NOMO-1 treated with dmso at 0.1 percent for 144 hours (cell line): ENCODE measurements at regions not wholly inside any gene's neighbourhood (a gene's known extent, or its start where the extent isn't known, plus 50 kb on each side); places are given as distances from the start of the nearest gene placed in this dataset.

Experiments used
- DNase-seq: peaks from one replicate; lab custom pipeline; 2025; ENCODE audit not compliant: unreplicated experiment; lab: John Stamatoyannopoulos, UW

DNA sequence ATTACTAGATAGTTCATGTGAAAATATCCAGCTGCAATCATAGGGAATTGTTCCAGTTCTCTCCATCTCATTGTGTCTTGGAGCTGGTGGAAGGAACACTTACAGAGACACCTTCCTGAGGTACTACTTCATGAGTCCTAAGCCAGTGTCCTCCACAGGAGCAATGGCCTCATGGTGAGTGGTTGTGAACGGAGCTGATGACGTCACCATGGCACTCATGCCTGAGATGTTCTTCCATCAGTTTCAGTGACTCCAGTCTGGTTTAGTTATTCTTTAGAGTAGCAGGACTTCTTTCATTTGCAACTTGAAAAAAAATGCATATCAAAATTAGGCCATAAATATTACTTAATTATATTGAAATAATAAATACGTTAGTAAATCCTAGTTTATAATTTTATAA lies 418.6 kb downstream of the ZNF521 start:
- DNase-seq: no peak

DNA sequence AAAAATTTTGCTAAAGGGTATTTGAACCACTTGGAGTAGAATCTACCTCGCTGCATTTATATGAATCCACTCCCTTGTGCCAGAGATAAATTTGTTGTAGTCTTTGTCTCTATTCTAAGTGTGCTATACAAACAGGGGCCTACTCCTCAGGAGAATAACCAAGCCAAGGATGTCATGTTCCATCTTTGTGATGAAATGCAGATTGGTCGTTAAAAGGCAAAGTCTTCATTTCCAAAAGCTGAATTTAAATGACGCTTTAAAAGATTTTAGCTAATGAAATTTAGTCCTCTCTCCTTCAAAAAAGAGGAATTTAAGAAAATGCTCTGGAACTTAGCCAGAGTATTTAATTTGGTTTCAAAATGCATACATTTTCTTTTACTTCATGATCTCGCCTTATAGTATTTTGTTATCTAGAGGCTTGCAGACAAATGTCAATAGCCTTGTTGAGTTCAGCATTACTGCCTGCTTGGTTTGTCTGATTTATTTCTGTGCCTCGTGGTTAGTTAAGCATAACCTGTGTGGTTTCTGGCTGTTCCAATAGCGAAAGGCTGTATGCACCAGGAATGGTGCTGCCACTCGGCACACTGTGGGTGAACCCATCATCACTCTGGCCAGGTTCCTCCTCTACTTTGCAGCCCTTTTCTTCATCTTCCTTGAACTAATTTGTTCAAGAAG lies 417.6 kb downstream of the ZNF521 start:
- no peak for DNase-seq

DNA sequence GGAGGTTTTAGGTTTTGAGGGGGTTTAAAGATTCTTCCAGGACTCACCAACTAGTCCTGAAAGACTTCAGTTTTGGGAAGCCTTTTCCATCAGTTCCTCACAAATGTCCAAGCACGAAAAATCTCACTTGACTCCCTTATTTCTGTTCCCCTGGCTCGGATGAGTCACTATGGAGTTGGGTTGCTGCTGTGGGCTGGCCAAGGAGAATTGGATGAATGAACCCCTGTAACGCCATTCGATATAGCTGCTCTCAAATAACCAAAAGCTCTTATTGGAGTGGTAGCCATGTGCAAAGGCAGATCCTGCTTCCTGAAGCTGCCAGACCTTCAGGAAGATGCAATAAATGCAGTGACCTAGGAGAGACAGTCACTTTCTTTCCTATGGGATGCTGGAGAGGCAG lies 417.0 kb downstream of the ZNF521 start:
- DNase-seq: no peak

DNA sequence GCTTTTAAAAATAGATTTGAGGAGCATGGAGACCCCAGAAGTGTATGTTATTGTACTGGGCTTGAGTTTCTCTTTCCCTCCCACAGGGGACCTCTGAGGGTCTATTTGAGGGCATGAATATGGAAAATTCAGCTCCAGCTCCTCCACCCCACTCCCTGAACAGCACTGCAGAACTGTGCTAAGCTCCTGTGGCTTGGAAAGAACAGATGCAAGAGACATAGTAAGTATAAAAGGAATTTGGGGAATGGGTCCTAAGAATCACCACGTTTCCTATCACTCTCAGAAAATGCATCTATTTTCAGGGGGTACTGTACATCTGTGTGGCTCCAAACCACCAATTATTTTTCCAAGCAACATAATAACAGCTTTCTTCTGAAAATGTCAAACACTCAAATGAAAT lies 416.1 kb downstream of the ZNF521 start:
- no peak for DNase-seq

DNA sequence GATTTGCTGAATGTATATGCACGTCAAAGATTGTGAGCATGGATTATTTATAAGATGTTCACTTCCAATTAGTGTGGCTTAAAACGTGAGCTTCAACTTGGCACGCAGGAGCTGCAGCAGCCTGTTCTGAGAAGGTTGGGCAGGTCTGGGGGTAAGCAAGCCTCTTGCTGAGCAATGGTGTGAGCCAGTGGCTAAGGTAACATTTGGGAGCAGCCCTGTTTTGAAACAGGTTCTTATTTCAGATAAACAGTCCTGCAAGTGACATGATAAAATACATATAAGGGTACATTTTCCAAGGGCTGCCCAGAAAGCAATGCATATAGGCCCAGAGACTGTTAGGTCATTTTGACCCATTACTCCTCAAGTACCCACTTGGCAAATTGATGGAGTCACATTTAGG lies 415.3 kb downstream of the ZNF521 start:
- no peak for DNase-seq

DNA sequence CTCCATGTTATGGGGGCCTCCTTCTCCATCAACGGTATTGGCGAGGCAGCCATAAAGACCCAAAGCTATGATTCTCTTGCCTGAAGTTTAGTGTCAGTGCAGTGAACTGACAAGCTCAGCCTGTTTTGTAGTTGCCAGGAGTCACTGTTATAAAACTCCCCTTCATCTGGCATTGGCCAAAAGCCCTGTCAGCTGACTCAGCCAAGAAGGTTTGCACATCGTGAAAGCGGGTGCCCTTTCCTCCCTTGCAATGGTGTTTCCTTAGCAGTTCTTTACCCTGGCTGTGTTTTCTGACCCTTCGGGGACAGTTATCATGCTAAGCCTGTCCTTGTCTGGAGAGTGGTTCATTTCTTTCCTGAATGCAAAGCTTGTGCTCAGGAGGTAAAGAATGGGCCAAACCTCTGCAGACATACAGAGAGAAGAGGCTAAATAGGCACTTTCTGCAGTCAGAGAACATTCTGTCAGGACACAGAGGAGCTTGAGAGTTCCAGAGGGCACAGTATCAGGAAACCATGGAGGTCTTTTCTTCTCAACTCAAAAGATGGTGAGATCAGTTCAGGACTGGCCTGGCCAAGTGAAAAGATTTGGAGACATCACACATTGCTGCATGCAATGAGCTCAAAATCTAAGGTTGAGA lies 414.2 kb downstream of the ZNF521 start:
- no peak for DNase-seq

DNA sequence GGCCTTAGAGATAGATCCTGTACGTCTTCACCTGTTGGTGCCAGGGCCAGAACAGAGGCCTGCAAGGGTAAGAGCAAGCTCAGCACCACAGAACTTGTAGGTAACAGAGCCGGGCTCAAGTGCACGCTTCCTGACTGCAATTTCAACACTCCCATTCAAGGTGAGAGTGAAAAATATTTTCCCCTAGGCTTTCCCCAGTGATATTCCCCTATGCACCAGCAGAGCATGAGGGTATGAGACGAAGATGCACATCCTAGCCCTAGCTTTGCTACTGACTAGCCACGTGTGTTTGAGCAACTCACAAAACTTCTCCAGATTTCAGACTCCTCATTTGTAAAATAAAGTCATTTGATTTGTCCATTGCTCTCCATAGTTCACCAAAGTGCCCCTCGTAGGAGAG lies 411.6 kb downstream of the ZNF521 start:
- DNase-seq: no peak

DNA sequence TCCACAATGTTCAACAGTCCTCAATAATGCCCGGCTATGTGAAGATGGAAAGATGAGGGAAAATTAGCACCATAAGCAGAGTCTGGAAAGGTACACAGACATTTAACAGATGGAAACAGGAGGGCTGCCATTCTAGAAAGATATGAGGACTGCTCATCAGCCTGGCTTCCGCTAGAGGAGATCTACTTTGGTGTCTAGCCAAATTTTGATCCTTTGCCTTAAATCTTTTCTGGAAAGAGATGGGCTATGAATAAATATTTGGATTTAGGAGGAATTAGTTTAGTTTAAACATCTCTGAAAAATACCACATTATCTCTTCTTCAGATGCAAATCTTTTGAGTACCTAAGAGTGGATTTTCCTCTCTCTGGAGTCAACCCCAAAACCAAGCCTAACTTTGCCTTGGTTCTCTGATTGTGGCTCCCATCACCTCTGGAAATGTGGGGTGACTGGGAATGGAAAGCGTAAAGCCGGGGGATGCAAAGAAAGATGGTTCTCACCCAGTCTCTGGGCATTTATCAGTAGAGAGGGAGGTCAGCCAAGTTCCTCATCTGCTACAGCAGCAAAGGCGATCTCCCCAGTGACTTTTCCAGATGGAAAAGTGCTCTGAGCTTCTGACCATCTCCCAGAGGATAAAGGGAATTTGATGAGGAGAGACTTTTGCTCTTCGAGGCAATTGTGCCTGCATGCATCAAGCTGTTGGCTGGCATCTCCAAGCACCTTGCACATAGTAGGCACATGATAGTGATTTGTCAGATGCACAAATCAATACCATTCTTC lies 410.6 kb downstream of the ZNF521 start:
- DNase-seq: no peak

DNA sequence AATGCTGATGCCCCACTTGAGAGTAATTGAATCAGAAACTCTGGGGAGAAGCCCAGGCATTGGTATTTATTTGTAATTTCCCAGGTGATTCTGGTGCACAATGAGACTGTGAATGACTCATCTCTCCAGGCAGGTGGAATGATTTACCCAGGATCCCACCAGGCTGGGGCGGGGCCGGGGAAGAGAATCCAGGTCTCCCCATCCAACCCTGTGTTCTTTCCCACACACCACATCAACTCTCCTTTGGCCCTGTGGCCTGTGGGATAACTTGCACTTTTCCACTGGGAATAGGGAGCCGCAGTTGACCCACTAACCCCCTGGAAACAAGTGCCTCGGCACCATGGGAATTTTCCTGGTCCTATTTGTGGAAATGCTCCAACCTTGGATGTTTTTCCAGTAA lies 409.8 kb downstream of the ZNF521 start:
- no peak for DNase-seq

DNA sequence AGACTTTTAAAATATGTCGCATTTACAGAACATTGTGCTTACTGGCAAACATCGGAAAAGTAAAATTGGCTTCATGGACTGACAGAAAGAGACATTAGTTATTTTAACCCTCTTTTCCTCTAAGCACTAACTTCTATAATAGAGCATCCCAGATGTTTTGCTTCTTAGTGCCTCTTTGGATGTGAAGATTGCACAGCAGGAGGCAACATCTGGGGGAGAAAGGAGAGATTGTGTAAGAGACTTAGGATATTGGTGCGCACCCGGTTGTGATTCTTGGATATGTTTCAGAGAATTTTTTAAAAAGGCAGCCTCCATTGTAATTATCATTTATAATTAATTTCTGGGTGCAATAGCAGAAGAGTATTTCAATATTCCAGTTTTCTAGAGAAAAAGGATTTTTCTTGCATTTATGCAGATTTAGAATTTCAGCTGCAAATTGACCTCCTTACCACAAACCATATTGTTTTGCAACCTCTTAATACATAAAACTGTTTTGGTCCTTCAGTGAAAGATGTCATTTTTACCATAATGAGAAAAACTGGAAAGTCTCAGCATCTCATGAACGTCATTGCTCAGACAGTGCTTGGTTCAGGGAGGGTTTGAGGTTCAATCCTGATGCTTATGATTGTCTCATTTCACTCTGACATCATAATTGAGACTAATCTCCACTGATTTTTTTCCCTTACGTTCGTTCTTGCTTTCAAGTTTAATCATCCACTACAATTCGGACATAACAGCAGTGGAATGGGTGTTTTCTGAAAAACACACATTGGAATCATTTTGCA lies 404.3 kb downstream of the ZNF521 start:
- DNase-seq: no peak

DNA sequence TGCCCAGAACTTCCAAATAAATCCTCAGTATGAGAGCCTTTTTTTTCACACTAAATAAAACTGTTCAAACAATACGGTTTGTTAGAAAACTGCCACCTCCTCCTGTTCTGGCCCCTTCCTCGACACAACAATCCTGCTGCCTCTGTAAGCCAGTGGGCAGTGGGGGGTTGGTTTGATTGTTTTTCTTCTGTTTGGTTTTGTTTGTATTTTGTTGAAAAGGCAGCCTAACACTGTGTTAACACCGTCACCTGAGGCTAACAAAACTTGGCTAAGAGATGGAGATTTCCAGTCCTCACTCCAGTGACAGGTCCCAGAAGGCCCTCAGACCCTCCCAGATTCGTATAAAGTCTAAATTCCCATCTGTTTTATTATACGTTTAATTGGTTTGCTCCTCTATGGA lies 402.1 kb downstream of the ZNF521 start:
- no peak for DNase-seq

DNA sequence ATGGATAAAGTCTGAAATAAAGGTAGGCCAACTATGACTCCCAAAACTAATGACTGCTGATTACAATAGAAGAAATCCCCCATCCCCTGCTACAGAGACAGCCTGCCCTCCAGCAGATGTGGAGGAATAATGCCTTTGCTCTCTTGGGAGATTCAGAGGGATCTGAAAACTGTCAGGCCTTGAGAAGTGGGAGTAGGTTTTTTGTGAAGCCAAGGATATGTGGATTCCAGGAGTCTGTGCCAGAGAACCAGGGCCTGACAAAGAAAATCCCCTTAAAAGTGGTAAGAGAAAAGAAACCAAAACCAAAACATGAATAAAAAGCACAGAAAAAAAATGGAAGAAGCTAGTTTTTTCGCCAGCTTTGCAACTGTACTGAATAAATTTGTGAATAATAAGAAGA lies 397.6 kb downstream of the ZNF521 start:
- DNase-seq: no peak

DNA sequence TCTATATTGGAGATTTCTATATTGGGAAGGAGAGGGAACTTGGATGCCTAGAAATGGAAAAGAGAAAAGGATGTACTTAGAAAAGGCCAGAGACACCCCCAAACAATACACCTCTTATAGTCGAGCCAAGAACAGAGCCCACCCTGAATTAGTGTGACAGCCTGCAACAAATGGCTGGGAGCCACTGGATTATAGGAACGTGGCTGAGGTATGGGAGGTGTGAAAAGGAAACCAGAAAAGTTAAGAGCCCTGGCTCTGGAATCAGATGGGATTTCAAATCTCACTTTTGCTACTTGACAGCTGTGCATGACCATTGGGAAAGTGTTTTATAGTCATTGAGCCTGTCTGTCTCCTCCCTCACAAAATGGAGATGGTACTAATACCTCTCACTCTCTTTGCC lies 394.0 kb downstream of the ZNF521 start:
- DNase-seq: no peak

DNA sequence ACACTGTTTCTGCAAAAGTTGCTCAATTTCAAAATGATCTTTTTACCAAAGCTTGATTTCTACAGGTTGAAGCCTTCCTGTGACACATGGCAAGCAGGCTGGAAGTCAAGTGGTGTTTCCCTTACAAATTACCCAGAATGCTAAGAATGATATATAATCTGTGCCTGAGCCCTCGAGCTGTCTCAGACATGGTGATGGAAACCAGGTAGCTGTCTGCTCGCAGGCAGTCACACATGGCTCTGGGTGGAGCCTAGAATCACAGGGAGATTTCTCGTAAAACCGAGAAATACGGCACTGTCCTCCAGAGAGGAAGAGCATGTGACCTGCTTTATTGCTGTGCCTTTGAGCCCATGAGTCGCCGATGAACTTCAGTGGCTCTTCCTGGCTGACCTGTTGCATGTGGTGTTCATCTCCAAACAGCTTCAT lies 392.9 kb downstream of the ZNF521 start:
- DNase-seq: no peak

DNA sequence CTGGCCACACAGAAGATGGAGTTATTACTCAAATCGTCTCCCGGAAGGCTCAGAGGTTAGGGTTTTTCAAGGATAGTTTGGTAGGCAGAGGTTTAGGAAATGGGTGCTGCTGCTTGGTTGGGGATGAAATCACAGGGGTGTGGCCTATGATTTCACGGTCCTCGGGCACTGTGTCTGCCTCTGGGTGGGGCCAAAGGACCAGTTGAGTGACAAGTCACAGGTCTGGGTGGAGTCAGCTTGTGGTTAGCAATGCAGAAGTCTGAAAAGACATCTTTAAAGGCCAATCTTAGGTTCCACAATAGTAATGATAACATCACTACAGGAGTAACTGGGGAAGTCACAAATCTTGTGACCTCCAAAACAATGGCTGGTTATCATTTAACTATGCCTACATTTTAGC lies 387.8 kb downstream of the ZNF521 start:
- peak; percentile 79 for DNase-seq

DNA sequence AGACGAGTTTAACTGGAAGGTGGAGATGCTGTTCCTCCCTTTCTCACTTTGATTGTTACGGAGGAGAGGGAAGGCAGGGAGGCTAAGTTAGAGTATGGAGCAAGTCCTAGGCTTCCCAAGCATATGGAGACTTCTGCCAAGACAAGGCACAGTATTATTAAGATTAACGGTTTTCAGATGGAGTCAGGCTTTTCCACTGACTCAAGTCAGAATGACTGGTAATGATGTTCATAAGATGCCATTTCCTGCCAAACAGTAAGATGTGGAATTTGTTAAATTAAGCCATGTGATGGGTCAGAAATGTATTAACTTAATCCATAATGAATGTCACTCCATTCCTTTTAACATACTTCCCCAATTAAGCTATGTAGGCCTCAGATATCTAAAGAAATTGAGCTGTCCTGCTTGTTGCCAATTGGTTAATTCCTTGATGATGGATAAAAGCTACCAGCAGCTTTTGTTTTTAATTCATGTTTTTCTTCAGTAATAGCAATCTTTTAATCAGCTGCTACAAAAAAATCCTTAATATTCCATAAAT lies 383.7 kb downstream of the ZNF521 start:
- DNase-seq: no peak

DNA sequence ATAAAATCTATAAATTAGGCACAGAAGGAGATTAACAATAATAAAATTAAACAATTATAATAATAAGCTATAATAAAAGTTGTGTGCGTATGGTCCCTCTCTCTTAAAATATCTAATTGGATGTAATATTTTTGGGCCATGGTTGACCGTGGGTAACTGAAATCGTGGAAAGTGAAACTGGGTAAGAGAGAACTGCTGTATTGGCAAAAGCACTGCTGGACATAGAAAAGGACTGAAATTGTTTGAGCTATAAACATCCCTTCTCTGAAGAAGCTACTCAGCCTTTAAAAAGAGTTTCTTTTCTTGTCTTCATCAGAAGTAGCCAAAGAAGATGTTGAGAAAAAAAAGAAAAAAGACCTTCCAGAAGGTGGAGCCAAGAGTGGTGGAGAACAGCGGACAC lies 379.4 kb downstream of the ZNF521 start:
- DNase-seq: no peak

DNA sequence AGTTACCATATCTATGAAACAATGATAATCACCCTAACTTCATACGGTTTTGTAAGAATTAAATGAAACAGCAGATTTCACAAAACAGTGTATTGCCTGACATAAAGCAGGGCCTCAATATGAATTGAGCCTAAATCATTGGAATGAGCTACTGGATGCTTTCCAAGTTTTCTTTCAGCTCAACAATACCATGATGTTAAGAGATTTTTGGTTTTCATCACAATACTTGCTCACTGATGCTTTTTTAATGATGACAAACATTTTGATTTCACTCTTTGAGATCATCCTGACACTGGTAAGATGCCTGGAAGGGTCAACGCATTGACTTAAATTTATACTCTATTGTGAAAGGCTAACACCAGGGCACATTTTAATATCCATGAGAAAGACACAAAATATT lies 377.5 kb downstream of the ZNF521 start:
- DNase-seq: no peak

DNA sequence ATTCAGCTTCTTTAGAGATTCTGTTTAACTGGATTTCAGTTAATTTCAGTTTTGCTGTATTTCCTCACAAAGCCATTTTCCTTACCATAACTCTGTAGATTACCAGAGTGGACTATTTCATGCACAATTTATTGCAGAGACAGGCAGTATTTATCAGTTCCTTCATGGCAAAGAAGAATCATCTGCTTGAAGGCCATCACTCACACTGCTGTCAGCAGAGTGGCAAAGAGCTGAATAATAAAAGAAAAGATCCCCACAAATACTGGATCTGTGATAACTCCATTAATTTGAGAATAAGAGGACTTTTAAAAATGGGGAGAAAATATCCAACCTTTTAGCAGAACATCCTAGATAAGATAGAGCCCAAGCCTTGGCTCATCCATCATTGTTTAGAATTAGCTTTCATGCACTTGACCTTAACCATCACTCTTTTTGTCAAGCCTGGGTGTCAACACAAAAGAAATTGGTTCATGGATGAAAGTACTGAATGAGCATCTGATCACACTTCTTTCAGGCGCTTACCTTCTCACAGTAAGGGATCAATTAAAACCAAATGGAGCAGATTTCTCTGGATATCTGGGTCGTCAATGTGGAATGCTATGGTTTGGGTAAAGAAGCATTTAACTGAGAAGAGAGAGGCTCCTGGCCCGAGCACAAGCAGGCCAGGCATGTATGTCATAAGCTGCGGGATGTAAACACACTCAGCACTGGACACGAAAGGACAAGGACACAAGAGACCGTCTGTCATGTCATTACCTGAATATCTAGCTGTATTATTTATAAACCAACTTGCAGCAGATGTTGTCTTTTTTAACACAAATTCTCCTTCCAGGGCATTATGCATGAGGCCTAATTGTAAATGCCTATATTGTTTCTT lies 376.2 kb downstream of the ZNF521 start:
- DNase-seq: no peak

DNA sequence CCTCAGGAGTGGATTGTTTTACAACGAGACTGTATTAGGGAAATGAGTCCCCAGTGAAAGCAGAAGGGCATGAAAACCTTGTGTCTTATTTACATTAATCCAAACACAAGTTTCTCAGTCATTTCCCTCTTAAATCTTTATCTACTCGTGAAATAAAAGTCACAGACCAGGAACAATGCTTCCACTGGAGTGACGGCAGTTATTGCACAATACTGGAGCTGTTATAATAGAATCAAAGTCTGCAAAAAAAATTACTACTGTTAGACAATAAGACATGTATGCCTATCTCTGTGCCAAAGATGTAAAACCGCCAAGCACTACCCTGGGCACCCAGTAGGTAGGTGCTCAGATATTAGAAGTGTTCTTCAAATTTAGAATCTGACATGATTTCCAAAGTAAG lies 375.5 kb downstream of the ZNF521 start:
- DNase-seq: no peak
